Stimulated activated CD8-positive, alpha-beta memory T cell treated with anti-CD3 and anti-CD28 coated beads, Interleukin-4, amount 100 ng/mL, for 24 hours (primary cell): ENCODE measurements at regions not wholly inside any gene's neighbourhood (a gene's known extent, or its start where the extent isn't known, plus 50 kb on each side); places are given as distances from the start of the nearest gene placed in this dataset.

Experiments used
- DNase-seq: peaks from one replicate; pipeline ENCODE4 v3.0.0-alpha.2; 2020; ENCODE audit warnings: low read depth

- no peak for DNase-seq
These were observed 321.1 kb downstream of the RBM26 start for GRCh38 chr13:79084802-79085424.

- no peak for DNase-seq
These were observed 324.1 kb downstream of the RBM26 start for GRCh38 chr13:79081942-79082341.

- DNase-seq = no peak
These were observed 326.7 kb downstream of the RBM26 start for GRCh38 chr13:79079351-79079839.

GRCh38 chr13:79075703-79076102 lies 330.4 kb downstream of the RBM26 start:
- no peak for DNase-seq

- no peak for DNase-seq
These were observed 335.6 kb downstream of the RBM26 start for GRCh38 chr13:79070343-79070974.

GRCh38 chr13:79062291-79062690 lies 343.8 kb downstream of the RBM26 start:
- DNase-seq = no peak

GRCh38 chr13:79060216-79060615 lies 345.8 kb downstream of the RBM26 start:
- no peak for DNase-seq

- DNase-seq = no peak
These were observed 349.3 kb downstream of the RBM26 start for GRCh38 chr13:79056706-79057105.

GRCh38 chr13:79051472-79051871 lies 354.6 kb downstream of the RBM26 start:
- DNase-seq = no peak

- no peak for DNase-seq
These were observed 361.6 kb downstream of the RBM26 start for GRCh38 chr13:79044415-79044814.

- no peak for DNase-seq
These were observed 362.8 kb downstream of the RBM26 start for GRCh38 chr13:79043208-79043607.

GRCh38 chr13:79037197-79037596 lies 368.9 kb downstream of the RBM26 start:
- no peak for DNase-seq

GRCh38 chr13:79034341-79034740 lies 371.7 kb downstream of the RBM26 start:
- DNase-seq = no peak

GRCh38 chr13:79030513-79030912 lies 371.6 kb upstream of the OBI1 start:
- DNase-seq = no peak

- DNase-seq = no peak
These were observed 359.2 kb upstream of the OBI1 start for GRCh38 chr13:79018166-79018565.

GRCh38 chr13:79011179-79011578 lies 352.2 kb upstream of the OBI1 start:
- no peak for DNase-seq

- DNase-seq = no peak
These were observed 345.3 kb upstream of the OBI1 start for GRCh38 chr13:79003989-79004898.

GRCh38 chr13:78999494-78999893 lies 340.5 kb upstream of the OBI1 start:
- no peak for DNase-seq

GRCh38 chr13:78998630-78999315 lies 339.8 kb upstream of the OBI1 start:
- no peak for DNase-seq

- DNase-seq = no peak
These were observed 339.1 kb upstream of the OBI1 start for GRCh38 chr13:78997902-78998629.

- no peak for DNase-seq
These were observed 334.8 kb upstream of the OBI1 start for GRCh38 chr13:78993792-78994191.

GRCh38 chr13:78981913-78982312 lies 323.0 kb upstream of the OBI1 start:
- DNase-seq = no peak
